ENCODE measurements at regions not wholly inside any gene's neighbourhood (a gene's known extent, or its start where the extent isn't known, plus 50 kb on each side); places are given as distances from the start of the nearest gene placed in this dataset.

DNA sequence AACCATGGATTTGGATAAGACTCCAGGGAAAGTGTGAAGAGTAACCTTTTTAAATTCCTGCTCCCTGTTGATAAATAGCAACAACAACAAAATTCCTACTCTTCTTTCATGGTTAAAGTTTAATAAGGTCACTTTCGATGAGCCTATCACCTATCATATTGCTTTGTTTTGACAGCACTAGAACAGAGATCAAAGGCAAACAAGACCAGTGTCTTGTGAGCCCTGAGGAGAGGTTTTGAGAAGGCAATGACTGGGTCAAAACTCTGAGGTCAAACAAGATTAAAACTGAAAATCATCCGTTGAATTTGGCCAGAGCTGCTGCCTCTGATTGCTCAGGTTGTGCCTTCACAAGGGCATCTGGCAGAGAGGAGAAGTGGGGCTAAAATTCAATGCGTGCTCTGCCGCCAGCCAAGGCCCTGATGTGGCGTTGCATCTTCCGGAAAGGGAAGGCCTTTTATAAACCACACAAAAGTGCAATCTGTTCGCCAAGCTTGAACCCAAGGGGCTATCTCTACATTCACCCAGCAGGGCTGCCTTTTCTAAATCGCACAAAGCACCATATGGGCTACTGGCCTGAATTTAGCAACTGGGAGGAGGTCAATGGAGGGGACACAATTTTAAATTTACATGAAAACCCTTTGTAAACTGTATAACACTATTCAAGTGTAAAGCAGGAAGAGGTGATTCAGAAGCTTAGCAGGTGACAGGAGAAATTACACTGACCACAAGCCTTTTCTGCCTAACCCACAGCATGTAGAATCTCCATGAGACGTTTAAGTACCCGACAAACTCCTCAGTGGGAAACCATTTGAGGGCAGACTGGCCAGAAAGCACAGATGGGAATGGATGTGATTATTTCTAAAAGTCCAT lies 140.8 kb downstream of the DAD1 start:
- peaks cover 6% of the 10 kb centered on the region for H3K27me3 ChIP-seq (ENCODE audit: control insufficient read depth, insufficient read depth, low read length)
- no peak overlapping the region for H3K4me3 ChIP-seq (ENCODE audit: low read depth, low read length)
- no peak for DNase-seq (ENCODE audit: low read depth)
- no peaks in the 10 kb centered on the region for H3K36me3 ChIP-seq (ENCODE audit: control insufficient read depth, insufficient read depth, low read length)
- TF ChIP-seq, protein P1, sequence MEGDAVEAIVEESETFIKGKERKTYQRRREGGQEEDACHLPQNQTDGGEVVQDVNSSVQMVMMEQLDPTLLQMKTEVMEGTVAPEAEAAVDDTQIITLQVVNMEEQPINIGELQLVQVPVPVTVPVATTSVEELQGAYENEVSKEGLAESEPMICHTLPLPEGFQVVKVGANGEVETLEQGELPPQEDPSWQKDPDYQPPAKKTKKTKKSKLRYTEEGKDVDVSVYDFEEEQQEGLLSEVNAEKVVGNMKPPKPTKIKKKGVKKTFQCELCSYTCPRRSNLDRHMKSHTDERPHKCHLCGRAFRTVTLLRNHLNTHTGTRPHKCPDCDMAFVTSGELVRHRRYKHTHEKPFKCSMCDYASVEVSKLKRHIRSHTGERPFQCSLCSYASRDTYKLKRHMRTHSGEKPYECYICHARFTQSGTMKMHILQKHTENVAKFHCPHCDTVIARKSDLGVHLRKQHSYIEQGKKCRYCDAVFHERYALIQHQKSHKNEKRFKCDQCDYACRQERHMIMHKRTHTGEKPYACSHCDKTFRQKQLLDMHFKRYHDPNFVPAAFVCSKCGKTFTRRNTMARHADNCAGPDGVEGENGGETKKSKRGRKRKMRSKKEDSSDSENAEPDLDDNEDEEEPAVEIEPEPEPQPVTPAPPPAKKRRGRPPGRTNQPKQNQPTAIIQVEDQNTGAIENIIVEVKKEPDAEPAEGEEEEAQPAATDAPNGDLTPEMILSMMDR (IDR thresholded peaks at IDR 0.05; ENCODE audit: insufficient read depth, low read length, severe bottlenecking) = no peak
- no peak for FAIRE-seq

DNA sequence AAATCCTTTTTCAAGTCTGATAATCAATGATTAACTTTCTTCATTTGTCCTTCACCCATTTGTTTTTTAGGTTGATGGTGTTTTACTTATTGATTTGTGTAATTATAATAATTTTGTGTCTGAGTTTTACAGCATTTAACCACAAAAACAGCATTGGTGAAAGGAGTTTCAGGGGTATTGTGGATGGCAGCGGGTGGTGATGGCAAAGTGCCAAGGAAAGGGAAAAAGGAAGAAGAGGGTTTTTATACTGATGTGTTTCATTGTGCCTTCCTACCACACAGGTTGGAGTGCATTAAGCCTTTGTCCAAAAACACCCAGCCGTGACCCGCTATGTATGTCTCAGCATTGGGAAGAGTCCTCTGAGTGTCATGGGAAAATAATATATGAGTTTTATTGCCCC lies 150.3 kb downstream of the DAD1 start:
- no peaks in the 10 kb centered on the region for H3K36me3 ChIP-seq (ENCODE audit: control insufficient read depth, insufficient read depth, low read length)
- no peak for DNase-seq (ENCODE audit: low read depth)
- no peak overlapping the region for H3K4me3 ChIP-seq (ENCODE audit: low read depth, low read length)
- FAIRE-seq = no peak
- TF ChIP-seq, protein P1 (IDR thresholded peaks at IDR 0.05; ENCODE audit: insufficient read depth, low read length, severe bottlenecking) = no peak
- H3K27me3 ChIP-seq (ENCODE audit: control insufficient read depth, insufficient read depth, low read length) = peaks cover 2% of the 10 kb centered on the region

DNA sequence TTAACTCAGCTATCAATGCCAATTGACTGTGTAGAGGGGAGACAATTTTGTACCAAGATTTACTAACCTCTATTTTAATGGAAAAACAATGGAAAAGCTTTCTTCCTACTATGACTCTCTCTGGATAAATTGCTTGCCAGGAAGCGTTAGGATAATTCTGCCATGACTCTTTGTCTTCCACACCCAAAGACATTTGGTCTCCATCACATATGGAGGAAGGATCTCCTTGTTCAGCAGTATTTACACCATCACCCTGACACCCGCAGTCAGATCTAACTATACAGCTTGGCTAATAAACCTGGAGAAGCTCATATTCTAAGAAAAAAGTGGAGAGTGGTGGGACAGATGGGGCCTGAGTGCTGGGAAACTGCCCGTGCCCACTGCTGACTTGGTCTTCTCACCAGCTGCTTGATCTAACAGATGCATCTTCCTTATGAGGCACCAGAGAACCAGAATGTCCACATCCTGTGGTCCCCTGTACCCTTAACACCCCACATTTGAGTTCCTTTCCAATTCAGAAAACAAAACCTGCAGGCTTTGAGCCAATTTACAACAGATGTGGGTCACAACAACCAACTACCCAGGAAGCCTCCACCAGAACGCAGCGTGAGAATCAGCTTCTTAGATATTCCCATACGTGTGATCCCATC lies 154.0 kb downstream of the DAD1 start:
- Histone ChIP-seq H3K4me3 (ENCODE audit: low read depth, low read length) (no peak overlapping the region), H3K27me3 (ENCODE audit: control insufficient read depth, insufficient read depth, low read length) (peaks cover 2% of the 10 kb centered on the region), H3K36me3 (ENCODE audit: control insufficient read depth, insufficient read depth, low read length) (no peaks in the 10 kb centered on the region)
- no peak for FAIRE-seq
- DNase-seq (ENCODE audit: low read depth) = no peak
- TF ChIP-seq, protein P1 (IDR thresholded peaks at IDR 0.05; ENCODE audit: insufficient read depth, low read length, severe bottlenecking) = no peak

DNA sequence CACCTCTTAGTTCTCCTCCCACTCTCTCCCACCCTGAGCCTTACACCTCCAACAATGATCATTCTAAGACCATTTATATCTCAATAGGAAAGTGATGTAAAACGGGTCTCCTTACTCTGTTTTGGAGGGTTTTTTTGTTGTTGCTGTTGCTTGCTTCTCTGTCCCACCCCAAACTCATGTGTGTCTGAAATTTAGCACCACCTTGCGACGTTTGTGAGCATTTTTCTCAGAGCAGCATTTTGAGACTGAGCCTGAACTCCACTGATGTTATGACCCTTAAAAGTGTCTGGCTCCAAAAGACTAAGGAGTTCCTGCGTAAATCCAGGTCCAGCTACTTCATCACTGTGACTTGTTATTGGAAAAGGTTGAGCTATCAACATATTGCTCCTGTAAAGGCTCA lies 155.0 kb downstream of the DAD1 start:
- peaks cover 2% of the 10 kb centered on the region for H3K27me3 ChIP-seq (ENCODE audit: control insufficient read depth, insufficient read depth, low read length)
- no peaks in the 10 kb centered on the region for H3K36me3 ChIP-seq (ENCODE audit: control insufficient read depth, insufficient read depth, low read length)
- no peak for FAIRE-seq
- DNase-seq (ENCODE audit: low read depth) = no peak
- TF ChIP-seq, protein P1 (IDR thresholded peaks at IDR 0.05; ENCODE audit: insufficient read depth, low read length, severe bottlenecking) = no peak
- no peak overlapping the region for H3K4me3 ChIP-seq (ENCODE audit: low read depth, low read length)

DNA sequence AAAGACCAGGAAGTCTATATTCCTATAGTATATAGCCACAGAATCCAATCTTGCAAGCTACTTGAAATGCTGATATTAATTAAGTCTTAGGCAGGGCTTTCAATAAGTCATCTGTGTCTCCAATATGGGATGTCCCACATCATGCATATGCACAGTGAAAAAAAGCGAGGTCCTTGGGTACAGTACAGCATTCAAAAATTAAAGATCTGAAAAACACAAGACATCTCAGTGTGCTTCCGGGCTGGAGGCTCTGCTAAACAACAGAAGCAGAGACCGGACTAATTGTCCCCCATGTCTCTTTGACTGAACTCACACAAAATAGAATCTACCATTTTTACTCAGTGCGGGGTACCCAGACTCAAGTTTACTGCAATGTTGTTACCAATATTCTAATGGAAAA lies 156.0 kb downstream of the DAD1 start:
- no peak for DNase-seq (ENCODE audit: low read depth)
- H3K27me3 ChIP-seq (ENCODE audit: control insufficient read depth, insufficient read depth, low read length) = peaks cover 2% of the 10 kb centered on the region
- no peaks in the 10 kb centered on the region for H3K36me3 ChIP-seq (ENCODE audit: control insufficient read depth, insufficient read depth, low read length)
- TF ChIP-seq, protein P1 (IDR thresholded peaks at IDR 0.05; ENCODE audit: insufficient read depth, low read length, severe bottlenecking) = no peak
- FAIRE-seq = no peak
- no peak overlapping the region for H3K4me3 ChIP-seq (ENCODE audit: low read depth, low read length)
